HCT116 (cell line): ENCODE measurements at regions not wholly inside any gene's neighbourhood (a gene's known extent, or its start where the extent isn't known, plus 50 kb on each side); places are given as distances from the start of the nearest gene placed in this dataset.

Experiments used
- ATAC-seq: fragments of 200-7000 bp; cut with Tn5 transposase; 2 replicates; pipeline ENCODE4 v1.9.1; 2020; ENCODE audit warnings: mild to moderate bottlenecking, moderate library complexity
- BruUV-seq: library from RNA; stranded (reverse); fragments of 400-500 nt; replicated peaks from 2 replicates; lab custom pipeline; 2021; lab: Mats Ljungman, UMichigan
- CTCF ChIA-PET: fragments of 300-600 bp; sonication (Branson Sonifier 250); formaldehyde crosslinking; loops from one replicate; lab custom pipeline; 2021; ENCODE audit warnings: antibody characterized with exemption; lab: Charles Lee
- POLR2A ChIA-PET: fragments of 300-600, 350-600 bp; sonication (Branson Sonifier 250); formaldehyde crosslinking; loops from one replicate; lab custom pipeline; 2021; ENCODE audit warnings: antibody characterized with exemption; lab: Charles Lee
- RAD21 ChIA-PET, 2 experiments: fragments of 300-600 bp; sonication (Branson Sonifier 250); formaldehyde crosslinking; loops; one replicate each; lab custom pipeline; 2023; ENCODE audit warnings: low total read pairs in 2 of 2; ENCODE audit not compliant: uncharacterized antibody in 2 of 2, unreplicated experiment in 2 of 2, low non-redundant PET in 1 of 2; lab: Charles Lee
- DNase-seq: peaks from one replicate; pipeline ENCODE4 v3.0.0-alpha.2; 2010; ENCODE audit warnings: low read depth, low spot score
- H2AFZ ChIP-seq: fragments of 200-600 bp; shearing (Covaris generic), sonication (generic); 2 replicates; pipeline ENCODE4 v1.6.1; 2017; ENCODE audit warnings: low read depth, mixed run types, mixed read lengths, antibody characterized with exemption, low read length; ENCODE audit not compliant: poor library complexity, severe bottlenecking
- H3K27ac ChIP-seq: 2 replicates; pipeline ENCODE4 v1.5.1; 2012; ENCODE audit warnings: low read depth, low read length
- H3K27me3 ChIP-seq: fragments of 200-600 bp; sonication (generic); 2 replicates; pipeline ENCODE4 v1.6.1; 2016; ENCODE audit warnings: mixed run types, low read length, mixed read lengths; ENCODE audit not compliant: insufficient read depth
- H3K36me3 ChIP-seq, 2 experiments: fragments of 200-500 bp in 1 of 2; fragments of 200-600 bp in 1 of 2; sonication (Bioruptor generic) in 1 of 2; sonication (generic) in 1 of 2; 2 replicates each; pipeline versions ENCODE4 v1.5.1 to v1.6.1; 2014 to 2016; ENCODE audit warnings: low read length in 2 of 2, inconsistent platforms in 1 of 2, mixed read lengths in 1 of 2, mixed run types in 1 of 2; ENCODE audit not compliant: insufficient read depth in 2 of 2, control insufficient read depth in 1 of 2
- H3K4me1 ChIP-seq, 2 experiments: fragments of 200-600 bp in 1 of 2; sonication (generic) in 1 of 2; 2 replicates each; pipeline versions ENCODE4 v1.5.1 to v1.6.1; 2012 to 2017; ENCODE audit warnings: low read length in 2 of 2, inconsistent platforms in 1 of 2, mild to moderate bottlenecking in 1 of 2, mixed read lengths in 1 of 2, mixed run types in 1 of 2, moderate library complexity in 1 of 2; ENCODE audit not compliant: insufficient read depth in 2 of 2, control insufficient read depth in 1 of 2
- H3K4me2 ChIP-seq: fragments of 200-600 bp; sonication (generic); 2 replicates; pipeline ENCODE4 v1.6.1; 2017; ENCODE audit warnings: mixed run types, low read length, mixed read lengths
- H3K4me3 ChIP-seq, 2 experiments: fragments of 200-600 bp in 1 of 2; sonication (generic) in 1 of 2; replicated peaks in 1 of 2; 2 replicates each; pipeline ENCODE4 v1.5.1; 2011 to 2016; ENCODE audit warnings: low read length in 2 of 2, control low read depth in 1 of 2, low read depth in 1 of 2, mild to moderate bottlenecking in 1 of 2, mixed read lengths in 1 of 2, mixed run types in 1 of 2
- H3K79me2 ChIP-seq: fragments of 200-600 bp; sonication (generic); 2 replicates; pipeline ENCODE4 v1.6.1; 2017; ENCODE audit warnings: mild to moderate bottlenecking, mixed run types, low read length, moderate library complexity, mixed read lengths; ENCODE audit not compliant: insufficient read depth
- H3K9ac ChIP-seq: fragments of 200-600 bp; sonication (generic); 2 replicates; pipeline ENCODE4 v1.6.1; 2016; ENCODE audit warnings: low read length, mixed read lengths
- H3K9me2 ChIP-seq: fragments of 200-600 bp; sonication (generic), shearing (Covaris generic); 2 replicates; pipeline ENCODE4 v1.6.1; 2017; ENCODE audit warnings: mixed run types, mild to moderate bottlenecking, moderate library complexity; ENCODE audit not compliant: insufficient read depth
- H3K9me3 ChIP-seq, 2 experiments: fragments of 200-500 bp in 1 of 2; fragments of 200-600 bp in 1 of 2; sonication (Bioruptor generic) in 1 of 2; sonication (generic) in 1 of 2; 2 replicates each; pipeline ENCODE4 v1.6.1; 2014 to 2017; ENCODE audit warnings: low read length in 2 of 2, mixed read lengths in 2 of 2, inconsistent platforms in 1 of 2, low read depth in 1 of 2, mild to moderate bottlenecking in 1 of 2, mixed run types in 1 of 2, moderate library complexity in 1 of 2; ENCODE audit not compliant: control insufficient read depth in 1 of 2, insufficient read depth in 1 of 2
- H4K20me1 ChIP-seq: fragments of 200-600 bp; sonication (generic), shearing (Covaris generic); 2 replicates; pipeline ENCODE4 v1.6.1; 2017; ENCODE audit warnings: mixed run types, mild to moderate bottlenecking, moderate library complexity; ENCODE audit not compliant: insufficient read depth
- CBX3 ChIP-seq: IDR thresholded peaks from 2 replicates; pipeline ENCODE4 v1.6.1; 2012; ENCODE audit warnings: low read depth
- CEBPB ChIP-seq: IDR thresholded peaks from 2 replicates; pipeline ENCODE4 v1.6.1; 2012; ENCODE audit warnings: low read depth
- ELF1 ChIP-seq: IDR thresholded peaks from 2 replicates; pipeline ENCODE4 v1.6.1; 2012; ENCODE audit warnings: low read depth, borderline replicate concordance
- ZFX ChIP-seq: fragments of 450-650 bp; IDR thresholded peaks from 2 replicates; pipeline ENCODE4 v1.6.1; 2017
- ZNF274 ChIP-seq: fragments of 200-500 bp; sonication (Bioruptor generic); IDR thresholded peaks from 2 replicates; pipeline ENCODE4 v1.6.1; 2014; ENCODE audit warnings: mild to moderate bottlenecking, low read depth, low read length, inconsistent platforms
- intact Hi-C: fragments of 100-400 bp; cut with micrococcal nuclease; formaldehyde crosslinking; loops from 2 replicates; pipeline ENCODE4 v1.10.0; 2022
- TF ChIP-seq, protein P1 (sequence below): IDR thresholded peaks from 2 replicates; pipeline ENCODE4 v1.6.1; 2011; ENCODE audit warnings: mild to moderate bottlenecking, low read length, moderate library complexity; ENCODE audit not compliant: insufficient replicate concordance; ENCODE audit errors: extremely low read depth
- TF ChIP-seq, protein P2 (sequence below), 3 experiments: fragments of 200-600 bp in 1 of 3; sonication (generic) in 1 of 3; IDR thresholded peaks in 2 of 3; conservative IDR thresholded peaks in 1 of 3; 2 replicates each; pipeline ENCODE4 v1.5.1; 2012 to 2017; ENCODE audit warnings: low read depth in 2 of 3, low read length in 2 of 3, antibody characterized with exemption in 1 of 3, borderline replicate concordance in 1 of 3, control low read depth in 1 of 3, mild to moderate bottlenecking in 1 of 3, mixed read lengths in 1 of 3, mixed run types in 1 of 3, moderate library complexity in 1 of 3; ENCODE audit not compliant: insufficient read depth in 1 of 3
- TF ChIP-seq, protein P3 (sequence below): IDR thresholded peaks from 2 replicates; pipeline ENCODE4 v1.6.1; 2012

DNA sequence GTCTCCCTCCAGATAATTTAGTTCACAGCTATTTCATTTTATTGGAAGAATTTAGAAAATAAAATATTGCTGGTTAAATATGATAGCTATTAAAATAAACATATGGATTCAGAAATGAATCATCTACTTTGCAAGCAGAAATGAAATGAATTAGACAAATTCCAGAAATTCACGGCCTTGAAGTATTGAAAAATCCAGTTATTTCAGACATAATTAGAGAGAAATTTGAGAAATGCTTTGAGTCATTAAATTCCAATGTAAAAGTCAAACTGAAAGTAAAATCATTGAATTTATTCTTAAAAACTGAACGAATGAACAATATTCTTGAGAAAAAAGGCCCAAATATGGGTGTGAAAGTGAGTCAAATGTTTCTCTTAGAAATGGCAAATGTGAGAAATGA is 632.6 kb upstream of the EDIL3 start:
- intact Hi-C loops, result no loop called here
- no peaks in the 10 kb centered on the region for H4K20me1 ChIP-seq
- ChIA-PET POLR2A (no interaction called here), CTCF (no interaction called here), RAD21 (no interaction called here)
- ATAC-seq (no peak), DNase-seq (no peak)
- H3K4me2 ChIP-seq, result no peak overlapping the region
- no peaks in the 10 kb centered on the region for H3K27me3 ChIP-seq
- BruUV-seq, result no TSS peak
- H3K36me3 ChIP-seq, result no peaks in the 10 kb centered on the region
- no peak for TF ChIP-seq CEBPB
- no peak for TF ChIP-seq ZNF274
- TF ChIP-seq, protein P1, sequence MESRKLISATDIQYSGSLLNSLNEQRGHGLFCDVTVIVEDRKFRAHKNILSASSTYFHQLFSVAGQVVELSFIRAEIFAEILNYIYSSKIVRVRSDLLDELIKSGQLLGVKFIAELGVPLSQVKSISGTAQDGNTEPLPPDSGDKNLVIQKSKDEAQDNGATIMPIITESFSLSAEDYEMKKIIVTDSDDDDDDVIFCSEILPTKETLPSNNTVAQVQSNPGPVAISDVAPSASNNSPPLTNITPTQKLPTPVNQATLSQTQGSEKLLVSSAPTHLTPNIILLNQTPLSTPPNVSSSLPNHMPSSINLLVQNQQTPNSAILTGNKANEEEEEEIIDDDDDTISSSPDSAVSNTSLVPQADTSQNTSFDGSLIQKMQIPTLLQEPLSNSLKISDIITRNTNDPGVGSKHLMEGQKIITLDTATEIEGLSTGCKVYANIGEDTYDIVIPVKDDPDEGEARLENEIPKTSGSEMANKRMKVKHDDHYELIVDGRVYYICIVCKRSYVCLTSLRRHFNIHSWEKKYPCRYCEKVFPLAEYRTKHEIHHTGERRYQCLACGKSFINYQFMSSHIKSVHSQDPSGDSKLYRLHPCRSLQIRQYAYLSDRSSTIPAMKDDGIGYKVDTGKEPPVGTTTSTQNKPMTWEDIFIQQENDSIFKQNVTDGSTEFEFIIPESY, result no peak
- no peaks in the 10 kb centered on the region for H3K79me2 ChIP-seq
- no peak overlapping the region for H3K9ac ChIP-seq
- no peak overlapping the region for H3K27ac ChIP-seq
- H3K4me3 ChIP-seq, result no peak overlapping the region
- no peaks in the 10 kb centered on the region for H3K9me2 ChIP-seq
- no peak overlapping the region for H2AFZ ChIP-seq
- H3K4me1 ChIP-seq, result no peaks in the 10 kb centered on the region
- H3K9me3 ChIP-seq, result no peaks in the 10 kb centered on the region

DNA sequence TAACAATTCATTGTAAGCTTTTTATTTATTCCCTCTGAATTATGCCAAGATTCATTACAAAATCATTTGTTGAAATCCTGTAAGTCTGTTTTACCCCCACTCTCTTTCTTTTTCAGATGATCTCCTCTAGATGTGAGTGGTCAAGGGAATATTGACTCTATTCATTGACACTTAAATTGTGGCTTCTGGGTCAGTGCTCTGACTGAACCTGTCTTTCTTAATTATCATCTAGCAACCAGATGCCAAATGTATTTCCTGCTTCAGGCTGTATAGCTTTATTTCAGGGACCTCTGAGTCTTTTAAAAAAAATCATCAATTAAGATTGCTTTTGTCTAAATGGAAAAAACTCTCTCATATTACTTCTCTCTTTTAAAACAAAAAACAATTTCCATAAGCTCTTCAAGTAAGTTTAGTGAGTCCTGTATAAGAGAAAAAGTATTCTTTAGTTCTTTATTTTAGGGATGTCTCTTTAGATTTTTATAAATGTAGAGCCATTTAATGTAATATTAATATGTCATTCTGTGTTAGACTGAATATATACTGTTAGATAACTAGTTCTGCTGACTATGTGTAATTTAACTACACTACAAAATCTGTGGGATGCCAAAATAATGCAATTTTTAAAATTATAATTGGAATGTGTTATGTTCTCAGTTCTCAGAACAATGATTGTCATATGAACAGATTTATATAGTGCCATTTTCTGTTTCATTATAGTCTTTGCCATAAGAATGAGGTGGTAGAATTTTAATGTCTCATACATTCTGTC is 645.8 kb upstream of the EDIL3 start:
- intact Hi-C loops, result no loop called here

More for the DNA sequence above, 645.8 kb upstream of the EDIL3 start:
- H3K4me1 ChIP-seq, result no peaks in the 10 kb centered on the region
- TF ChIP-seq CBX3 (no peak), ELF1 (no peak), ZFX (no peak), ZNF274 (no peak)
- TF ChIP-seq, protein P2, sequence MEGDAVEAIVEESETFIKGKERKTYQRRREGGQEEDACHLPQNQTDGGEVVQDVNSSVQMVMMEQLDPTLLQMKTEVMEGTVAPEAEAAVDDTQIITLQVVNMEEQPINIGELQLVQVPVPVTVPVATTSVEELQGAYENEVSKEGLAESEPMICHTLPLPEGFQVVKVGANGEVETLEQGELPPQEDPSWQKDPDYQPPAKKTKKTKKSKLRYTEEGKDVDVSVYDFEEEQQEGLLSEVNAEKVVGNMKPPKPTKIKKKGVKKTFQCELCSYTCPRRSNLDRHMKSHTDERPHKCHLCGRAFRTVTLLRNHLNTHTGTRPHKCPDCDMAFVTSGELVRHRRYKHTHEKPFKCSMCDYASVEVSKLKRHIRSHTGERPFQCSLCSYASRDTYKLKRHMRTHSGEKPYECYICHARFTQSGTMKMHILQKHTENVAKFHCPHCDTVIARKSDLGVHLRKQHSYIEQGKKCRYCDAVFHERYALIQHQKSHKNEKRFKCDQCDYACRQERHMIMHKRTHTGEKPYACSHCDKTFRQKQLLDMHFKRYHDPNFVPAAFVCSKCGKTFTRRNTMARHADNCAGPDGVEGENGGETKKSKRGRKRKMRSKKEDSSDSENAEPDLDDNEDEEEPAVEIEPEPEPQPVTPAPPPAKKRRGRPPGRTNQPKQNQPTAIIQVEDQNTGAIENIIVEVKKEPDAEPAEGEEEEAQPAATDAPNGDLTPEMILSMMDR (IDR thresholded peaks at IDR 0.05 in 2 of 3, conservative IDR thresholded peaks at IDR 0.05 in 1 of 3; ENCODE audit: borderline replicate concordance in 1 of 3, insufficient read depth in 1 of 3, low read depth in 2 of 3, low read length in 2 of 3), result no peak
- TF ChIP-seq, protein P3, sequence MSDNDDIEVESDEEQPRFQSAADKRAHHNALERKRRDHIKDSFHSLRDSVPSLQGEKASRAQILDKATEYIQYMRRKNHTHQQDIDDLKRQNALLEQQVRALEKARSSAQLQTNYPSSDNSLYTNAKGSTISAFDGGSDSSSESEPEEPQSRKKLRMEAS, result no peak
- no TSS peak for BruUV-seq
- H3K27ac ChIP-seq, result no peak overlapping the region
- H3K27me3 ChIP-seq, result no peaks in the 10 kb centered on the region
- no peaks in the 10 kb centered on the region for H4K20me1 ChIP-seq
- no peak for ATAC-seq
- H3K9me3 ChIP-seq, result no peaks in the 10 kb centered on the region
- no peak overlapping the region for H3K4me3 ChIP-seq
- no peaks in the 10 kb centered on the region for H3K79me2 ChIP-seq
- CTCF ChIA-PET, result no interaction called here
- RAD21 ChIA-PET, result no interaction called here
- H3K4me2 ChIP-seq, result no peak overlapping the region
- no peak overlapping the region for H3K9ac ChIP-seq
- POLR2A ChIA-PET, result no interaction called here
- no peak for DNase-seq
- no peaks in the 10 kb centered on the region for H3K36me3 ChIP-seq
- H3K9me2 ChIP-seq, result no peaks in the 10 kb centered on the region
- no peak overlapping the region for H2AFZ ChIP-seq
